GM13977 (cell line): ENCODE measurements at regions not wholly inside any gene's neighbourhood (a gene's known extent, or its start where the extent isn't known, plus 50 kb on each side); places are given as distances from the start of the nearest gene placed in this dataset.

Experiments
- DNase-seq: peaks from one replicate; pipeline ENCODE4 v3.0.0; 2012; ENCODE audit warnings: low spot score
- CTCF ChIP-seq: IDR thresholded peaks from 2 replicates; pipeline ENCODE4 v1.5.1; 2012; ENCODE audit warnings: mild to moderate bottlenecking, control low read depth; ENCODE audit not compliant: insufficient read depth; ENCODE audit errors: extremely low read depth, missing control alignments
- in situ Hi-C: fragments of 300-500 bp; cut with MboI; formaldehyde crosslinking; loops from one replicate; pipeline ENCODE4 v1.12.0; 2022; ENCODE audit warnings: low sequenced_read_pairs, low pct_unique_long_range_greater_than_20kb, mixed read lengths, inconsistent platforms; ENCODE audit not compliant: unreplicated experiment

DNA sequence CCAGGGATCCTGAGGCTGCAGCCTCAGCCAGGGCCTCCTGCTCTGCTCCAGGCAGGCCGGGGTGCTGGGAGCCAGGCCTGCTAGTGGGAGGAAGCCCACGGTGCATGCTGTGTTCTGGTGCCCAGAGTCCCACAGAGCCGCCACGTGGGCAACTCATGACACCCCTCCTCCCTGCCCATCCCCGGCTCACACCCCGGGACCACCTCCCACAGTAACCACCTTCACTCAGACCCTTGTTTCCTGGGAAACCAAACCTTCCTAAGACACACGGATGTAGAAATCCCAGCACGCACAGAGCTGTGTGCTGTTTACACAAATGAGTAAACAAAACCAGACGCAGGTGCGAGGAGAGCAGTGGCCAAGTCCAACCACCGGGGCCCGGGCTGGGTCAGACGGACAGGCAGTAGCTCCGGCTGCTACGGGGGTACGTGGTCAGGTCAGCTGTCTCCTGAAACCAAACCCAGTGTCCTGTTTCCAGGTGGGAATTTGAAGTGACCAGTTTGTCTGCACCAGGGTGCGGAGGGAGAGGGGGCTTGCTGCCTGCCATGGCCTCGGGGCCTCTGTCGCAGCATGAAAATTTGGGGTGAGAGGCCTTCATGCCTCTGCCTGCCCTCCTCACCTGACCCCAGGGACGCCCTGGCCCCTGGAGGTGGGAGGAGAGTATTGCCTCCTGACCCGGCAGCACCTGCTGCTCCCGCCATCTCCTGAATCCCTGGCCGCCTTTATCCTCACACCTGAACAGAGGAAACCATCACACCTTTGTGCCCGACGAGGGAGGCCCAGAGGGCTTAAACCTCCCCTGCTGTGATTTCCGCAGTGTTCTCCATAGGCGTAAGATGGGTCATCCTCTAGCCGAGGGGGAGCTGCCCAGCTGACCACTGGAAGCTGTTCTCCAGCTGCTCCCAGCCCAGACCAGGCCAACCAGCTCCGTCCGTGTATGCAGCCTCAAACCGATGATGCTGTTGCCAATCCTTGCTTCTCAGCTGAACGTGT, 52.0 kb upstream of the SMOC2 start:
- no peak for TF ChIP-seq CTCF
- DNase-seq = no peak
- in situ Hi-C loops = no loop called here

DNA sequence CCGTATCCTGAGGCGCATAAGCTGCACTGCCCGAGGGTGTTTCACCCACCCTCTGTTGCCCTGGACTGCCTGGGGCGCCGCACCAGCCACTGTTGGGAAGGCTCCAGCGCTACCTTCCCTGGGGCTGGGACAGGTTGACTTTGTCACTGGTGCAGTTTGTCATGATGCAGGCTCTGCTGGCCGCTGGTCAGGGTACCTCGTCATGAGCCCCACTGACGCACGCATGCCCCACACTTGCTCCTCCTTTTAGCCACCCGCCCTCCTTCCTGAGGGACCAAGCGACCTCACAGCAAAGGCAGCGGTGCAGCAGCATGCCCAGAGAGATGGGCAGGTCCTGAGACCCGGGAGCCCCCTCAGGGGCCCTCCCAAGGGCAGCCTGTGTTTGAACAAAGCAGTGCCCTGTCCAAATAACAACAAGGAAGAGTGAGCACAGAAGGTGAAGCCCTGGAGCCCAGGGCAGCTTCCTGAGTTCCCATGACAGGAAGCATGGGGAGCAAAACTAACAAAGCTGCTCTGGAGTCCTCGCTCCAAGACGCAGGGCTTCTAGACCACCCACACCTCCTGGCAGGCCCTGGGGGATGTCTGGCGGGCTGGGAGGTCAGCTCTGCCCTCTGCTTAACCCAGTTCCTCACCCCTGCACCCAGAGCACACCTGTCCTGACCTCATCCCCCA, 50.1 kb upstream of the SMOC2 start:
- DNase-seq = no peak
- no peak for TF ChIP-seq CTCF
- in situ Hi-C loops = no loop called here
